DOHH2 (cell line): ENCODE measurements at regions not wholly inside any gene's neighbourhood (a gene's known extent, or its start where the extent isn't known, plus 50 kb on each side); places are given as distances from the start of the nearest gene placed in this dataset.
"Not testable (repeated sequence)": the region's sequence is repeated elsewhere in the genome, so short reads cannot be mapped to it uniquely, and the experiment has no call there.

ENCODE experiments used
- H3F3A ChIP-seq: fragments of 200-600 bp; sonication (generic), shearing (Covaris generic); 2 replicates; pipeline ENCODE4 v1.6.0; 2016; ENCODE audit warnings: antibody characterized with exemption, mild to moderate bottlenecking; ENCODE audit not compliant: control insufficient read depth, insufficient read depth
- H3K27ac ChIP-seq: fragments of 200-600 bp; sonication (generic); 2 replicates; pipeline ENCODE4 v1.5.1; 2014; ENCODE audit warnings: low read depth, mild to moderate bottlenecking, low read length, moderate library complexity
- H3K27me3 ChIP-seq: fragments of 200-600 bp; sonication (generic); 2 replicates; pipeline ENCODE4 v1.6.1; 2014; ENCODE audit warnings: mild to moderate bottlenecking, low read length, mixed read lengths; ENCODE audit not compliant: control insufficient read depth
- H3K36me3 ChIP-seq: fragments of 200-600 bp; sonication (generic); 2 replicates; pipeline ENCODE4 v1.6.1; 2014; ENCODE audit warnings: mild to moderate bottlenecking, low read length, moderate library complexity, mixed read lengths; ENCODE audit not compliant: control insufficient read depth
- H3K4me1 ChIP-seq: fragments of 200-600 bp; sonication (generic); 2 replicates; pipeline ENCODE4 v1.6.1; 2014; ENCODE audit warnings: mild to moderate bottlenecking, low read length, mixed read lengths; ENCODE audit not compliant: control insufficient read depth
- H3K4me2 ChIP-seq: fragments of 200-600 bp; sonication (generic); 2 replicates; pipeline ENCODE4 v1.6.0; 2014; ENCODE audit warnings: mild to moderate bottlenecking, low read length, moderate library complexity
- H3K4me3 ChIP-seq: fragments of 200-600 bp; sonication (generic); 2 replicates; pipeline ENCODE4 v1.5.1; 2014; ENCODE audit warnings: mild to moderate bottlenecking, low read length, mixed read lengths
- H3K79me2 ChIP-seq: fragments of 200-600 bp; sonication (generic); 2 replicates; pipeline ENCODE4 v1.6.1; 2014; ENCODE audit warnings: mild to moderate bottlenecking, low read length, mixed read lengths; ENCODE audit not compliant: control insufficient read depth
- H3K9me2 ChIP-seq: fragments of 200-600 bp; sonication (generic); replicated peaks from 2 replicates; pipeline ENCODE4 v1.6.1; 2014; ENCODE audit warnings: mild to moderate bottlenecking, low read length, mixed read lengths; ENCODE audit not compliant: control insufficient read depth
- H3K9me3 ChIP-seq: fragments of 200-600 bp; sonication (generic); 2 replicates; pipeline ENCODE4 v1.6.1; 2014; ENCODE audit warnings: antibody characterized with exemption, low read length, mixed read lengths; ENCODE audit not compliant: control insufficient read depth, insufficient read depth
- H4K20me1 ChIP-seq: fragments of 200-600 bp; sonication (generic); 2 replicates; pipeline ENCODE4 v1.6.0; 2014; ENCODE audit warnings: low read depth, mild to moderate bottlenecking, antibody characterized with exemption, low read length, moderate library complexity; ENCODE audit not compliant: control insufficient read depth, insufficient read depth
- EZH2phosphoT487 ChIP-seq: fragments of 200-600 bp; sonication (generic); IDR thresholded peaks from 2 replicates; pipeline ENCODE4 v1.6.1; 2017; ENCODE audit warnings: borderline replicate concordance, mild to moderate bottlenecking, antibody characterized with exemption, low read length, moderate library complexity, mixed read lengths
- TF ChIP-seq, protein P1 (sequence below): fragments of 200-600 bp; sonication (generic); IDR thresholded peaks from one replicate; pipeline ENCODE4 v1.5.1; 2014; ENCODE audit warnings: antibody characterized with exemption, mild to moderate bottlenecking, low read depth, low read length; ENCODE audit not compliant: poor library complexity, severe bottlenecking

DNA sequence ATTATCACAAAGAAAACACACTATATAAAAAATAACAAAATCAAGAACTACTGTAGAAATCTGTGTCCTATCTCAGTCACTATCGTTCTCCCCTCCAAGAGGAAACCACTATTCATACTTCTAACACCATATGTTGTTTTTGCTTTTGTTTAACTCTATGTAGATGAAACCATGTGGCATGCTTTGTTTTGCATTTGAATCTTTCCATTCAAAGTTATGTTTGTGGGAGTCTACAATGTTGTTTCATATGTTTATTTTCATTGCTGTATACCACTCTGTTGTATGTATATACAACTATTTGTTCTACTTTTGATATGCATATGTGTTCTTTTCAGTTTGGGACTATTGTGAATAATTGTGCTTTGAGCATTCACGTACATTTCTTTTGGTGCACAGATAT is 116.1 kb downstream of the PABPC4L start:
- no peak overlapping the region for H3K4me3 ChIP-seq
- H3K4me2 ChIP-seq, result no peak overlapping the region
- H3K27ac ChIP-seq, result no peak overlapping the region
- H3K4me1 ChIP-seq, result no peaks in the 10 kb centered on the region
- H3K9me2 ChIP-seq, result no peaks in the 10 kb centered on the region
- H3K9me3 ChIP-seq, result no peaks in the 10 kb centered on the region
- no peaks in the 10 kb centered on the region for H3F3A ChIP-seq
- H3K36me3 ChIP-seq, result no peaks in the 10 kb centered on the region
- no peaks in the 10 kb centered on the region for H3K79me2 ChIP-seq
- H4K20me1 ChIP-seq, result no peaks in the 10 kb centered on the region
- TF ChIP-seq, protein P1, sequence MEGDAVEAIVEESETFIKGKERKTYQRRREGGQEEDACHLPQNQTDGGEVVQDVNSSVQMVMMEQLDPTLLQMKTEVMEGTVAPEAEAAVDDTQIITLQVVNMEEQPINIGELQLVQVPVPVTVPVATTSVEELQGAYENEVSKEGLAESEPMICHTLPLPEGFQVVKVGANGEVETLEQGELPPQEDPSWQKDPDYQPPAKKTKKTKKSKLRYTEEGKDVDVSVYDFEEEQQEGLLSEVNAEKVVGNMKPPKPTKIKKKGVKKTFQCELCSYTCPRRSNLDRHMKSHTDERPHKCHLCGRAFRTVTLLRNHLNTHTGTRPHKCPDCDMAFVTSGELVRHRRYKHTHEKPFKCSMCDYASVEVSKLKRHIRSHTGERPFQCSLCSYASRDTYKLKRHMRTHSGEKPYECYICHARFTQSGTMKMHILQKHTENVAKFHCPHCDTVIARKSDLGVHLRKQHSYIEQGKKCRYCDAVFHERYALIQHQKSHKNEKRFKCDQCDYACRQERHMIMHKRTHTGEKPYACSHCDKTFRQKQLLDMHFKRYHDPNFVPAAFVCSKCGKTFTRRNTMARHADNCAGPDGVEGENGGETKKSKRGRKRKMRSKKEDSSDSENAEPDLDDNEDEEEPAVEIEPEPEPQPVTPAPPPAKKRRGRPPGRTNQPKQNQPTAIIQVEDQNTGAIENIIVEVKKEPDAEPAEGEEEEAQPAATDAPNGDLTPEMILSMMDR, result no peak
- no peak for TF ChIP-seq EZH2phosphoT487
- H3K27me3 ChIP-seq, result no peaks in the 10 kb centered on the region

DNA sequence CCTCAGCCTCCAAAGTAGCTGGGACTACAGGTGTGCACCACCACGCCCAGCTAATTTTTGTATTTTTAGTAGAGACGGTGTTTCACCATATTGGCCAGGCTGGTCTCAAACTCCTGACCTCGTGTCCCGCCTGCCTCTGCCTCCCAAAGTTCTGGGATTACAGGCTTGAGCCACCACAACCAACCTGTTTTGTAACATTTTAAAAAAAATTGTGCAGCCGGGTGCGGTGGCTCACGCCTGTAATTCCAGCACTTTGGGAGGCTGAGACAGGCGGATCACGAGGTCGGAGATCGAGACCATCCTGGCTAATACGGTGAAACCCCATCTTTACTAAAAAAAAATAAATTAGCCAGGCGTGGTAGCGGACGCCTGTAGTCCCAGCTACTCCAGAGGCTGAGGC is 122.5 kb downstream of the PABPC4L start:
- not testable (repeated sequence) for H3K4me1 ChIP-seq, H3K79me2 ChIP-seq, H4K20me1 ChIP-seq, H3K36me3 ChIP-seq, H3K9me3 ChIP-seq, H3K4me2 ChIP-seq, H3K4me3 ChIP-seq, H3K27ac ChIP-seq, H3K9me2 ChIP-seq, H3F3A ChIP-seq, H3K27me3 ChIP-seq

- Histone ChIP-seq H3K4me1 (no peaks in the 10 kb centered on the region), H4K20me1 (no peaks in the 10 kb centered on the region), H3K4me2 (no peak overlapping the region), H3K9me2 (no peaks in the 10 kb centered on the region), H3K36me3 (no peaks in the 10 kb centered on the region), H3K27ac (no peak overlapping the region), H3K27me3 (no peaks in the 10 kb centered on the region), H3K4me3 (no peak overlapping the region), H3K79me2 (no peaks in the 10 kb centered on the region), H3K9me3 (no peaks in the 10 kb centered on the region), H3F3A (no peaks in the 10 kb centered on the region)
- TF ChIP-seq, protein P1, result no peak
- no peak for TF ChIP-seq EZH2phosphoT487
Observed at GRCh38 chr4:134078230-134078914, 123.2 kb downstream of the PABPC4L start.

- Histone ChIP-seq H3F3A (no peaks in the 10 kb centered on the region), H3K27ac (no peak overlapping the region), H3K9me2 (no peaks in the 10 kb centered on the region), H3K9me3 (peaks cover 10% of the 10 kb centered on the region; the same call in 1 of the 2 replicates), H3K4me1 (no peaks in the 10 kb centered on the region), H3K36me3 (no peaks in the 10 kb centered on the region), H3K4me3 (no peak overlapping the region), H3K4me2 (no peak overlapping the region), H3K79me2 (no peaks in the 10 kb centered on the region), H4K20me1 (no peaks in the 10 kb centered on the region), H3K27me3 (no peaks in the 10 kb centered on the region)
- TF ChIP-seq, protein P1, result no peak
- TF ChIP-seq EZH2phosphoT487, result no peak
Observed at GRCh38 chr4:134073711-134074110, 127.9 kb downstream of the PABPC4L start.
